ENCODE measurements at regions not wholly inside any gene's neighbourhood (a gene's known extent, or its start where the extent isn't known, plus 50 kb on each side); places are given as distances from the start of the nearest gene placed in this dataset.

GRCh38 chr3:153093629-153094028, 68.4 kb upstream of the RAP2B start:
- Histone ChIP-seq H3K4me2 (ENCODE audit: insufficient read depth, low read length) (no peak overlapping the region), H3K4me3 (ENCODE audit: low read depth in 1 of 2, low read length in 2 of 2) (no peak overlapping the region), H3K36me3 (ENCODE audit: insufficient read depth, low read length) (no peaks in the 10 kb centered on the region), H2AFZ (ENCODE audit: low read depth, low read length) (no peak overlapping the region), H3K4me1 (ENCODE audit: insufficient read depth, low read length) (no peaks in the 10 kb centered on the region), H3K9ac (ENCODE audit: low read depth, low read length) (no peak overlapping the region), H4K20me1 (ENCODE audit: insufficient read depth, low read length) (no peaks in the 10 kb centered on the region), H3K27me3 (ENCODE audit: insufficient read depth, low read length, poor library complexity) (no peaks in the 10 kb centered on the region), H3K27ac (ENCODE audit: low read length) (no peak overlapping the region), H3K79me2 (ENCODE audit: insufficient read depth, low read length) (no peaks in the 10 kb centered on the region), H3K9me3 (ENCODE audit: insufficient read depth, low read length, severe bottlenecking) (no peaks in the 10 kb centered on the region)
- ATAC-seq (ENCODE audit: insufficient read depth, low read depth) (no peak), DNase-seq (no peak)
- TF ChIP-seq EZH2 (IDR thresholded peaks at IDR 0.05; ENCODE audit: borderline replicate concordance, low read depth, low read length, severe bottlenecking) (no peak), CTCF (IDR thresholded peaks at IDR 0.05; ENCODE audit: borderline replicate concordance, extremely low read depth, low read length, poor library complexity, severe bottlenecking) (no peak)

GRCh38 chr3:153094386-153094785, 67.6 kb upstream of the RAP2B start:
- Histone ChIP-seq H3K79me2 (ENCODE audit: insufficient read depth, low read length) (no peaks in the 10 kb centered on the region), H3K4me2 (ENCODE audit: insufficient read depth, low read length) (no peak overlapping the region), H3K4me3 (ENCODE audit: low read depth in 1 of 2, low read length in 2 of 2) (no peak overlapping the region), H3K36me3 (ENCODE audit: insufficient read depth, low read length) (no peaks in the 10 kb centered on the region), H3K4me1 (ENCODE audit: insufficient read depth, low read length) (no peaks in the 10 kb centered on the region), H3K27me3 (ENCODE audit: insufficient read depth, low read length, poor library complexity) (no peaks in the 10 kb centered on the region), H3K27ac (ENCODE audit: low read length) (no peak overlapping the region), H3K9ac (ENCODE audit: low read depth, low read length) (no peak overlapping the region), H4K20me1 (ENCODE audit: insufficient read depth, low read length) (no peaks in the 10 kb centered on the region), H3K9me3 (ENCODE audit: insufficient read depth, low read length, severe bottlenecking) (no peaks in the 10 kb centered on the region), H2AFZ (ENCODE audit: low read depth, low read length) (no peak overlapping the region)
- ATAC-seq (ENCODE audit: insufficient read depth, low read depth) (no peak), DNase-seq (no peak)
- no peak for TF ChIP-seq CTCF (IDR thresholded peaks at IDR 0.05; ENCODE audit: borderline replicate concordance, extremely low read depth, low read length, poor library complexity, severe bottlenecking)
- no peak for TF ChIP-seq EZH2 (IDR thresholded peaks at IDR 0.05; ENCODE audit: borderline replicate concordance, low read depth, low read length, severe bottlenecking)

- no peaks in the 10 kb centered on the region for H3K36me3 ChIP-seq (ENCODE audit: insufficient read depth, low read length)
- H3K9me3 ChIP-seq (ENCODE audit: insufficient read depth, low read length, severe bottlenecking): no peaks in the 10 kb centered on the region
- DNase-seq (no peak), ATAC-seq (ENCODE audit: insufficient read depth, low read depth) (no peak)
- H3K27me3 ChIP-seq (ENCODE audit: insufficient read depth, low read length, poor library complexity): no peaks in the 10 kb centered on the region
- H3K79me2 ChIP-seq (ENCODE audit: insufficient read depth, low read length): no peaks in the 10 kb centered on the region
- no peak overlapping the region for H3K4me3 ChIP-seq (ENCODE audit: low read depth in 1 of 2, low read length in 2 of 2)
- no peak overlapping the region for H3K27ac ChIP-seq (ENCODE audit: low read length)
- H3K9ac ChIP-seq (ENCODE audit: low read depth, low read length): no peak overlapping the region
- H3K4me1 ChIP-seq (ENCODE audit: insufficient read depth, low read length): no peaks in the 10 kb centered on the region
- H3K4me2 ChIP-seq (ENCODE audit: insufficient read depth, low read length): no peak overlapping the region
- no peaks in the 10 kb centered on the region for H4K20me1 ChIP-seq (ENCODE audit: insufficient read depth, low read length)
- no peak for TF ChIP-seq CTCF (IDR thresholded peaks at IDR 0.05; ENCODE audit: borderline replicate concordance, extremely low read depth, low read length, poor library complexity, severe bottlenecking)
- no peak for TF ChIP-seq EZH2 (IDR thresholded peaks at IDR 0.05; ENCODE audit: borderline replicate concordance, low read depth, low read length, severe bottlenecking)
- no peak overlapping the region for H2AFZ ChIP-seq (ENCODE audit: low read depth, low read length)
Measured at GRCh38 chr3:153095441-153095840, 66.6 kb upstream of the RAP2B start.

- no peaks in the 10 kb centered on the region for H3K36me3 ChIP-seq (ENCODE audit: insufficient read depth, low read length)
- H3K79me2 ChIP-seq (ENCODE audit: insufficient read depth, low read length): no peaks in the 10 kb centered on the region
- no peak overlapping the region for H2AFZ ChIP-seq (ENCODE audit: low read depth, low read length)
- DNase-seq: no peak
- no peaks in the 10 kb centered on the region for H3K9me3 ChIP-seq (ENCODE audit: insufficient read depth, low read length, severe bottlenecking)
- no peaks in the 10 kb centered on the region for H3K27me3 ChIP-seq (ENCODE audit: insufficient read depth, low read length, poor library complexity)
- no peak for ATAC-seq (ENCODE audit: insufficient read depth, low read depth)
- H3K4me3 ChIP-seq (ENCODE audit: low read depth in 1 of 2, low read length in 2 of 2): no peak overlapping the region
- H4K20me1 ChIP-seq (ENCODE audit: insufficient read depth, low read length): no peaks in the 10 kb centered on the region
- TF ChIP-seq EZH2 (IDR thresholded peaks at IDR 0.05; ENCODE audit: borderline replicate concordance, low read depth, low read length, severe bottlenecking) (no peak), CTCF (IDR thresholded peaks at IDR 0.05; ENCODE audit: borderline replicate concordance, extremely low read depth, low read length, poor library complexity, severe bottlenecking) (no peak)
- H3K4me2 ChIP-seq (ENCODE audit: insufficient read depth, low read length): no peak overlapping the region
- no peaks in the 10 kb centered on the region for H3K4me1 ChIP-seq (ENCODE audit: insufficient read depth, low read length)
- H3K27ac ChIP-seq (ENCODE audit: low read length): no peak overlapping the region
- no peak overlapping the region for H3K9ac ChIP-seq (ENCODE audit: low read depth, low read length)
Measured at GRCh38 chr3:153096731-153097131, 65.3 kb upstream of the RAP2B start.
